GM21576 (cell line): ENCODE measurements at regions not wholly inside any gene's neighbourhood (a gene's known extent, or its start where the extent isn't known, plus 50 kb on each side); places are given as distances from the start of the nearest gene placed in this dataset.

Experiments used
- ATAC-seq: cut with Tn5 transposase; IDR thresholded peaks from one replicate; pipeline ENCODE4 v1.9.1; 2021; ENCODE audit warnings: mild to moderate bottlenecking, moderate library complexity; ENCODE audit not compliant: unreplicated experiment

GRCh38 chr1:24990779-24991641 lies 60.9 kb upstream of the RUNX3 start:
- ATAC-seq = no peak

GRCh38 chr1:24990136-24990535 lies 60.1 kb upstream of the RUNX3 start:
- ATAC-seq = no peak

- no peak for ATAC-seq
These were observed 59.0 kb upstream of the RUNX3 start for GRCh38 chr1:24989082-24989481.

GRCh38 chr1:24988558-24988912 lies 58.5 kb upstream of the RUNX3 start:
- ATAC-seq = no peak

GRCh38 chr1:24987875-24988557 lies 57.9 kb upstream of the RUNX3 start:
- ATAC-seq = no peak

- ATAC-seq = no peak
These were observed 57.3 kb upstream of the RUNX3 start for GRCh38 chr1:24987424-24987823.

- no peak for ATAC-seq
These were observed 56.4 kb upstream of the RUNX3 start for GRCh38 chr1:24986372-24986965.

- no peak for ATAC-seq
These were observed 55.7 kb upstream of the RUNX3 start for GRCh38 chr1:24985737-24986136.

GRCh38 chr1:24984800-24985522 lies 54.9 kb upstream of the RUNX3 start:
- ATAC-seq = no peak

GRCh38 chr1:24984300-24984699 lies 54.2 kb upstream of the RUNX3 start:
- ATAC-seq = no peak

- ATAC-seq = no peak
These were observed 53.1 kb upstream of the RUNX3 start for GRCh38 chr1:24983006-24983680.

GRCh38 chr1:24981631-24982005 lies 51.5 kb upstream of the RUNX3 start:
- no peak for ATAC-seq

GRCh38 chr1:24980836-24981630 lies 51.0 kb upstream of the RUNX3 start:
- no peak for ATAC-seq
